Retinal pigment epithelial cell (primary cell): ENCODE measurements at regions not wholly inside any gene's neighbourhood (a gene's known extent, or its start where the extent isn't known, plus 50 kb on each side); places are given as distances from the start of the nearest gene placed in this dataset.
"Not testable (repeated sequence)": the region's sequence is repeated elsewhere in the genome, so short reads cannot be mapped to it uniquely, and the experiment has no call there.

ENCODE experiments used
- DNase-seq: peaks from one replicate; pipeline ENCODE4 v3.0.0-alpha.2; 2010; ENCODE audit warnings: low read depth
- H3K4me3 ChIP-seq: 2 replicates; pipeline ENCODE4 v1.5.1; 2011; ENCODE audit warnings: mild to moderate bottlenecking, low read length, control low read depth, moderate library complexity
- CTCF ChIP-seq: conservative IDR thresholded peaks from 2 replicates; pipeline ENCODE4 v1.5.1; 2011; ENCODE audit warnings: low read depth, low read length, control low read depth, inconsistent platforms

GRCh38 chr4:17436047-17436749, 75.7 kb downstream of the QDPR start:
- DNase-seq, H3K4me3 ChIP-seq: not testable (repeated sequence)

- DNase-seq = no peak
- no peak overlapping the region for H3K4me3 ChIP-seq
- TF ChIP-seq CTCF = no peak
These were observed 78.1 kb downstream of the QDPR start for GRCh38 chr4:17433827-17434226.

- no peak for DNase-seq
- TF ChIP-seq CTCF = no peak
- no peak overlapping the region for H3K4me3 ChIP-seq
These were observed 83.9 kb downstream of the QDPR start for GRCh38 chr4:17427991-17428390.

- DNase-seq = no peak
- no peak for TF ChIP-seq CTCF
- H3K4me3 ChIP-seq = no peak overlapping the region
These were observed 85.7 kb downstream of the QDPR start for GRCh38 chr4:17426222-17426621.

DNA sequence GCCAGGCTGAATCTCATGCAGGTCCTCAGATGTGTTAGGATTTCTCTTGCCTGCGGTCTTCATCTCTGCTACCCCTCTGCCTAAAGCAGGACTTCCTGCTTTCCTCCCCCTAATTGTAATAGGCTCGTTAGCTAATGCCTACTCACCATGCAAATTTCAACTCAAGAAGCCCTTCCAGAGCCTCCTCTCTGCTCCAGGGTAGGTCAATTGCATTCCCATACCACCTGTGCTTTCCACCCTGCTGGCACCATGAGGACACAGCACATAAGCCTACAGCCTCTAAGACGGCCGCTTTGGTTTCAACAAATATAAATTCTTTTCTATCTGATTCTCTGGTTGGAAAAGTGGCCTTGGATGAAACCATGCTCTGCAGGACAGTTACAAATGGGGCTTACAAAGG, 93.9 kb downstream of the QDPR start:
- TF ChIP-seq CTCF = no peak
- DNase-seq = no peak
- no peak overlapping the region for H3K4me3 ChIP-seq

DNA sequence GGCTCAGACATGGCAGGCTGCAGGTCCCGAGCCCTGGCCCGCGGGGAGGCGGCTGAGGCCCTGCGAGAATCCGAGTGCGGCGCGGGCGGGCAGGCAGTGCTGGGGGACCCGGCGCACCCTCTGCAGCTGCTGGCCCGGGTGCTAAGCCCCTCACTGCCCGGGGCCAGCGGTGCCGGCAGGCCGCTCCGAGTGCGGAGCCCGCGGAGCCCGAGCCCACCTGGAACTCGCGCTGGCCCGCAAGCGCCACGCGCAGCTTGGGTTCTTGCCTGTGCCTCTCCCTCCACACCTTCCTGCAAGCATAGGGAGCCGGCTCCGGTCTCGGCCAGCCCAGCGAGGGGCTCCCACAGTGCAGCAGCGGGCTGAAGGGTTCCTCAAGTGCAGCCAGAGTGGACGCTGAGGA, 97.5 kb downstream of the QDPR start:
- TF ChIP-seq CTCF = no peak
- H3K4me3 ChIP-seq = no peak overlapping the region
- DNase-seq = no peak

DNA sequence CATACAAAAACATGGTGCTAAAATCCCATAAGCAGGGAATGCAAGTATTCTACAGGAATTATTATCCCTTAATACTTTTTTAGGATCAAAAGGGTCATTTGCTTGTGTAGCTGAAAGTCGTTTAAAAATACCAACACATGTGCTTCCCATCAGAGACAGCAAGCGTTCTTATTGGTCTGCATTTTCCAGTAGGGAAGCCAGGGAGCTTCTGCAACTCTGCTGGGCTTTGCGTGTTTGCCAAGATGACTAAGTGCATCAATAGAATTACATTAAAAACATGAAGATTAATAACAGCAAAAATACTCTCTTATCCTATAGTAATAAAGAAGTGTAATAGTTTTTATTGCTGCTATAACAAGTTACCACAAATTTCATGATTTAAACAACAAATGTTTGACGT, 111.2 kb downstream of the QDPR start:
- H3K4me3 ChIP-seq = no peak overlapping the region
- DNase-seq = no peak
- no peak for TF ChIP-seq CTCF
